Common myeloid progenitor, CD34-positive (primary cell): ENCODE measurements at regions not wholly inside any gene's neighbourhood (a gene's known extent, or its start where the extent isn't known, plus 50 kb on each side); places are given as distances from the start of the nearest gene placed in this dataset.
"Not testable (repeated sequence)": the region's sequence is repeated elsewhere in the genome, so short reads cannot be mapped to it uniquely, and the experiment has no call there.

ENCODE experiments used
- CTCF ChIA-PET: fragments of 350-600 bp; sonication (Branson Sonifier 250); formaldehyde crosslinking; loops from one replicate; lab custom pipeline; 2021; ENCODE audit warnings: antibody characterized with exemption; lab: Charles Lee
- POLR2A ChIA-PET: fragments of 350-600 bp; sonication (Branson Sonifier 250); formaldehyde crosslinking; loops from one replicate; lab custom pipeline; 2021; ENCODE audit warnings: antibody characterized with exemption; lab: Charles Lee
- DNase-seq, 3 donors: peaks; one replicate each; pipeline versions ENCODE4 v3.0.0 to v3.0.0-alpha.2; 2013
- H3K27ac ChIP-seq, 2 experiments: 1 replicate in 1 of 2; 2 replicates in 1 of 2; pipeline ENCODE4 v1.7.0; 2013; ENCODE audit warnings: inconsistent platforms in 2 of 2, low read length in 2 of 2, mild to moderate bottlenecking in 2 of 2, low read depth in 1 of 2, moderate library complexity in 1 of 2; ENCODE audit not compliant: severe bottlenecking in 2 of 2, insufficient read depth in 1 of 2, poor library complexity in 1 of 2
- H3K27me3 ChIP-seq, 5 experiments: replicated peaks in 2 of 5; 1 replicate in 3 of 5; 2 replicates in 2 of 5; pipeline versions ENCODE4 v1.6.1 to v1.7.0; 2013; ENCODE audit warnings: low read length in 4 of 5, mild to moderate bottlenecking in 2 of 5, moderate library complexity in 2 of 5, inconsistent platforms in 1 of 5; ENCODE audit not compliant: insufficient read depth in 5 of 5, control insufficient read depth in 4 of 5
- H3K36me3 ChIP-seq, 4 experiments: 1 replicate in 2 of 4; 2 replicates in 2 of 4; pipeline versions ENCODE4 v1.6.1 to v1.7.0; 2013; ENCODE audit warnings: low read length in 3 of 4, control low read depth in 1 of 4, mild to moderate bottlenecking in 1 of 4; ENCODE audit not compliant: control insufficient read depth in 4 of 4, insufficient read depth in 4 of 4
- H3K4me1 ChIP-seq, 4 experiments: 1 replicate in 3 of 4; 2 replicates in 1 of 4; pipeline versions ENCODE4 v1.6.1 to v1.7.1; 2013; ENCODE audit warnings: low read length in 3 of 4, mild to moderate bottlenecking in 3 of 4, control low read depth in 1 of 4, inconsistent platforms in 1 of 4, moderate library complexity in 1 of 4; ENCODE audit not compliant: control insufficient read depth in 4 of 4, insufficient read depth in 4 of 4; ENCODE audit errors: control extremely low read depth in 1 of 4
- H3K4me3 ChIP-seq, 7 experiments: 1 replicate in 4 of 7; 2 replicates in 3 of 7; pipeline versions ENCODE4 v1.5.1 to v1.7.0; 2013; ENCODE audit warnings: mild to moderate bottlenecking in 7 of 7, low read length in 6 of 7, moderate library complexity in 6 of 7, inconsistent platforms in 2 of 7, low read depth in 2 of 7, control low read depth in 1 of 7; ENCODE audit not compliant: insufficient read depth in 4 of 7, control insufficient read depth in 1 of 7; ENCODE audit errors: extremely low read depth in 1 of 7
- H3K9me3 ChIP-seq, 5 experiments: 1 replicate in 4 of 5; 2 replicates in 1 of 5; pipeline versions ENCODE4 v1.6.1 to v1.7.1; 2013; ENCODE audit warnings: low read length in 4 of 5, mild to moderate bottlenecking in 2 of 5, inconsistent platforms in 1 of 5, low read depth in 1 of 5, moderate library complexity in 1 of 5; ENCODE audit not compliant: control insufficient read depth in 4 of 5, insufficient read depth in 2 of 5; ENCODE audit errors: control extremely low read depth in 1 of 5
- WGBS: methylation state at CpG from one replicate; pipeline ENCODE4 v1.1.5; 2013; ENCODE audit not compliant: insufficient coverage; 5-methylcytosine and 5-hydroxymethylcytosine counted together

- ChIA-PET CTCF (no interaction called here), POLR2A (no interaction called here)
- whole genome bisulfite sequencing = no CpG with 5 or more reads among the region's 2 CpGs
- Histone ChIP-seq H3K9me3 (peaks cover 0 to 1% (median 0%) of the 10 kb centered on the region in 5 experiments), H3K27me3 (peaks cover 0 to 4% (median 0%) of the 10 kb centered on the region in 5 experiments), H3K4me3 (no peak overlapping the region), H3K4me1 (no peaks in the 10 kb centered on the region), H3K27ac (no peak overlapping the region), H3K36me3 (no peaks in the 10 kb centered on the region)
- DNase-seq = no peak
Measured at GRCh38 chr10:63964406-63964805, 443.2 kb downstream of the REEP3 start.

- WGBS = 93% methylated on average over 3 of the region's 4 CpGs
- H3K36me3 ChIP-seq = no peaks in the 10 kb centered on the region
Measured at GRCh38 chr10:63965846-63966245, 444.6 kb downstream of the REEP3 start.

GRCh38 chr10:63972949-63973827 lies 452.0 kb downstream of the REEP3 start:
- DNase-seq = no peak
- WGBS = 89% methylated on average over 47 of the region's 51 CpGs
- Histone ChIP-seq H3K27me3 (peaks cover 0 to 6% (median 0%) of the 10 kb centered on the region in 5 experiments), H3K27ac (no peak overlapping the region), H3K36me3 (no peaks in the 10 kb centered on the region), H3K4me3 (no peak overlapping the region), H3K9me3 (no peaks in the 10 kb centered on the region), H3K4me1 (no peaks in the 10 kb centered on the region)
- POLR2A ChIA-PET = no interaction called here
- CTCF ChIA-PET = interaction anchor here (0.8 kb wide), 1 partner anchor 136 kb away, joined by 3 read pairs; no protein-coding TSS in a partner anchor

More at GRCh38 chr10:63965846-63966245, 444.6 kb downstream of the REEP3 start:
- ChIA-PET CTCF (interaction anchor here (1.3 to 1.5 kb wide), 2 partner anchors 9 to 12 kb away, joined by 3 to 6 read pairs; no protein-coding TSS in a partner anchor), POLR2A (no interaction called here)
- no peak overlapping the region for H3K4me3 ChIP-seq
- H3K9me3 ChIP-seq = peaks cover 0 to 1% (median 0%) of the 10 kb centered on the region in 5 experiments
- DNase-seq = no peak
- no peaks in the 10 kb centered on the region for H3K4me1 ChIP-seq
- no peak overlapping the region for H3K27ac ChIP-seq
- H3K27me3 ChIP-seq = peaks cover 0 to 4% (median 0%) of the 10 kb centered on the region in 5 experiments

- Histone ChIP-seq H3K9me3 (no peaks in the 10 kb centered on the region), H3K4me1 (no peaks in the 10 kb centered on the region), H3K36me3 (no peaks in the 10 kb centered on the region), H3K27ac (no peak overlapping the region), H3K27me3 (peaks cover 0 to 6% (median 0%) of the 10 kb centered on the region in 5 experiments), H3K4me3 (no peak overlapping the region)
- DNase-seq = peak; percentile 12 to 44 (median 28)
- ChIA-PET CTCF (interaction anchor here (0.7 to 1.8 kb wide), 3 partner anchors 12 to 92 kb away, joined by 3 to 4 read pairs (median 4); no protein-coding TSS in a partner anchor), POLR2A (no interaction called here)
- WGBS = 58% methylated on average over 5 of the region's 5 CpGs
Measured at GRCh38 chr10:63976538-63976937, 455.3 kb downstream of the REEP3 start.

GRCh38 chr10:63977329-63977923 lies 456.2 kb downstream of the REEP3 start:
- Histone ChIP-seq H3K27ac (no peak overlapping the region), H3K27me3 (peaks cover 0 to 2% (median 0%) of the 10 kb centered on the region in 5 experiments), H3K4me1 (no peaks in the 10 kb centered on the region), H3K4me3 (no peak overlapping the region), H3K36me3 (no peaks in the 10 kb centered on the region), H3K9me3 (no peaks in the 10 kb centered on the region)
- WGBS = 0% methylated on average over 1 of the region's 1 CpG
- POLR2A ChIA-PET = no interaction called here
- DNase-seq = peak; percentile 31 to 61 (median 56)
- CTCF ChIA-PET = interaction anchor here (0.7 to 2.1 kb wide), 9 partner anchors 9 to 114 kb away, joined by 3 to 9 read pairs (median 4); no protein-coding TSS in a partner anchor

GRCh38 chr10:63980870-63981269 lies 459.7 kb downstream of the REEP3 start:
- H3K9me3 ChIP-seq, POLR2A ChIA-PET, DNase-seq, H3K27ac ChIP-seq, H3K4me3 ChIP-seq, H3K36me3 ChIP-seq, CTCF ChIA-PET, H3K27me3 ChIP-seq, H3K4me1 ChIP-seq: not testable (repeated sequence)
- 65% methylated on average over 4 of the region's 5 CpGs for WGBS

GRCh38 chr10:63984061-63984460 lies 462.9 kb downstream of the REEP3 start:
- H3K9me3 ChIP-seq, H3K4me1 ChIP-seq, DNase-seq, H3K4me3 ChIP-seq, CTCF ChIA-PET, H3K27me3 ChIP-seq, H3K36me3 ChIP-seq, H3K27ac ChIP-seq, POLR2A ChIA-PET: not testable (repeated sequence)
- no CpG with 5 or more reads among the region's 2 CpGs for WGBS
